CD4-positive, alpha-beta T cell treated with Interleukin-17A for 1 hour (primary cell): ENCODE measurements at regions not wholly inside any gene's neighbourhood (a gene's known extent, or its start where the extent isn't known, plus 50 kb on each side); places are given as distances from the start of the nearest gene placed in this dataset.

Source experiments
- DNase-seq: peaks from one replicate; pipeline ENCODE4 v3.0.0-alpha.2; 2020

DNA sequence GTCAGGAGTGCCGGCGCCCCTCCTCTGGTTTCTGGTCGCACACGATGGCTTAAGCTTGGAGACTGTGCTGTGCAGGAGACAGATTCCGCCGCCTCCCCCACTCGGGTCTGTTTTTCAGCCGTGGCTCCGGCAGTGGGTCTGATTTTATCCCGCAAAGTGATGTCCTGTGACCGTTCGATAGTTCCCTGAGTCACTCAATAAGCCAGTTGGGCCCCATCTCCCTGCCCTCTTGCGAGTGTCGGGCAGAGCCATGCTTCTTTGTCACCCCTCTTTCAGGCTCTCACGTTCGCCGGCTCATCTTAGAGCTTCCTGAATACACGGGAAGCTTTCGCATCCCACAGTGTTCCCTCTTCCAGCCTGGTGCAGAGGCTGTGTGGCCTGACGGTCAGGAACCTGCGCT, 127.8 kb upstream of the RFLNA start:
- no peak for DNase-seq

DNA sequence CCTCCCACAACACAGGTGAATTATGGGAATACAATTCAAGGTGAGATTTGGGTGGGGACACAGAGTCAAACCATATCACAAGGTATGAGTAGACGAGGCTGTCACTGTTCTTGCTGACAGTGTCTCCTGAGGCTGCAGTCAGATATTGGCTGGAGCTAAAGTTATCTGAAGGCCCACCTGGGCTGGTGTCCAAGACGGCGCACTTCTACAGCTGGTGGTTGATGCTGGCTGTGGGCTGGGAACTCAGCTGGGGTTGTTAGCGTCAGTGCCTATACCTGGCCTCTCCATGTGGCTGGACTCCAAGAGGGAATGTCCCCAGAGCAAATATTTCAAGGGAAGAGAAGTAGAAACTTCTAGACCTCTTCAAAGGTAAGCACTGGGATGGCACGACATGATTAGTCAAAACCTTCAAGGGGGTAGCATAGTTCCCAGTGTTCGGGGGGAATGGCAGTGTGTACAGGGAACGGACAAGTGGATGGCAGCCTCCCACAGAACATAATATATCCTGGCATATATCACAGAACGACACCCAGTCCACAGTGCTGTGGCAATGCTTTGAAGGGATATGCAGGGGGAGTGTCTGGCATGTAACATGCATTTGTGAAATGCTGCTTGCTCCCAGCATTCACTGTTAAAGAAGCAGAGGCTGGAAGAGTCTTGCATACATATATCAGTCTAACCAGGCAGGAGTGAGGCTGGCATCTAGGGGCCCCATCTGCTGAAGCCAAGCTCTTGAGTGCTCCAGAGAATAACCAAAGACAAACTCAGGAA, 126.7 kb upstream of the RFLNA start:
- DNase-seq: no peak

DNA sequence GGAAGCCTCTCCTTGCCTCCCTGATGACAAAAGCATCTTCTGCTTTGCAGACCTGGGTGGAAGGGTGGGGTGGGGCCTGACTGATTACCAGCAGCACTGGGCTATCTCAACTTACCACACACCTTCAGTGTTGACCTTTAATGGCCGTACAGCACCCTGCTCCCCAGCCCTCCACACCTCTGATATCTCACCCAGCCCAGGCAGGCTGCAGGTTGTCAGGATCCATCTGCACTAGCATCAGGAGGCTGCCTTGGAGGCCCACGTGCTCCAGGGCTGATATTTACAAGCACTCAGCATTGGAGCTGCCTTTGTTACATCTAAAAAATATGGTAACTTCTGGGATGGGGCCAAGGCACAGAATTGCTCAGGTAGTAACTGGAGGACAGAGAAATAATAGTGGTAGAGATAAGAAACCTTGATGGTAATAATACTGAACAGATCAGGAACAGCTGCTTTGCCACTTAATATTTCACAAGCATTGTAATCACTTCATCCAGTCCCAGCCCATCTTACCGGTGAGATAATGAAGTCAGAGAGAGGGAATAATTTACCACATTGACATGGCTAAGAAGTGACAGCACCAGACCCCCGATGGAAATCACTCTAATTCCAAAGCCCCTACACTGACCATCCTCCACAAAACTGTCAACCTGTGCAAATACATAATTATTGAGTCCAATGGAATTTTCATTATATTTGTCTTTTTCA, 125.2 kb upstream of the RFLNA start:
- DNase-seq: no peak

DNA sequence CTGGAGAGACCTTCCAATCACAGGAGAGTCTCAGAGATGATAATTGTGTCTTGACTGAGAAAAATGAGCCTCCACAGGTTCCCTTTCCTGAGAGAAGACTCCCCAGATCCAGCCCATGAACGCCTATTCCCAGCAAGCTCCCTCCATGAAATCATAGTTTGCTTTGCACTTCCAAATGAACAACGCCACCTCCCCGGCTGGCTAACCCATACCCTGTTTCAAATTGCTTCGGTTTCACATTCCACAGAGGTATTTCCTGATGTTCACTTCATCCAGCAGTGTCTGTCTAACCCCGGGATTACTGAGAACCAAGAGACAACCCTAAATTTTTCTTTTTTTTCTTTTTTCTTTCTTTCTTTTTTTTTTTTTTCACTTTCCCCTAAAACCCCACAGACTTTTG, 124.1 kb upstream of the RFLNA start:
- DNase-seq: no peak

DNA sequence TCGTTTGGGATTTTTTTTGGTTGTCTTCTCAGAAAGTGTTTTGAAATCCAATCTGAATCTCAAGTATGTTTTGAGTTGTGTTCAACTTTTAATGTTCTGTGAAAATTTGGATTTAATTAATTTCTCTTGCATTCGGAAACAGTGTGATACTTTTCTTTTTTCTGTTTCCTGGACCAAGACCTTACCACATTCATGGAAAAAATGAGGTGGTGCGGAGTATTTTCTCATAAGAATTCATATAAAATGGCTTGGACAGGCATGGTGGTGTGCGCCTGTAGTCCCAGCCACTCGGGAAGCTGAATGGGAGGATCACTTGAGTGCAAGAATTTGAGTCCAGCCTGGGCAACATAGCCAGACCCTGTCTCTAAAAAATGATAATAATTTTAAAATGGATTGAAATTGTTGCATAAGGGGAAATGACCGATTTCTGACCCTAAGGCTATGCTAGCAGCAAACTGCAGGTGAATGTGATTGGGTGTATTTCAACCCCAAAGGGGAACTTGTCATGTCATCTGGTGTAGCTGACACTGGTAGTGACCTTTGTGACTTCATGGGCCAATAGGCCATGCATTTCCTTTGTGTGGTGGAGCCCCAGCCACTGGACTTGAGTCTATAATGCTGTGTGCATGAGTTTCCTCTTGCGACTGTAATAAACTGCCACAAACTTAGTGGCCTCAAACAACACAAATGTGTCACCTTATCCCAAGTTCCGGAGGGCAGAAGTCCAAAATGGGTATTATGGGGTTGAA, 123.5 kb upstream of the RFLNA start:
- DNase-seq: peak; percentile 7

DNA sequence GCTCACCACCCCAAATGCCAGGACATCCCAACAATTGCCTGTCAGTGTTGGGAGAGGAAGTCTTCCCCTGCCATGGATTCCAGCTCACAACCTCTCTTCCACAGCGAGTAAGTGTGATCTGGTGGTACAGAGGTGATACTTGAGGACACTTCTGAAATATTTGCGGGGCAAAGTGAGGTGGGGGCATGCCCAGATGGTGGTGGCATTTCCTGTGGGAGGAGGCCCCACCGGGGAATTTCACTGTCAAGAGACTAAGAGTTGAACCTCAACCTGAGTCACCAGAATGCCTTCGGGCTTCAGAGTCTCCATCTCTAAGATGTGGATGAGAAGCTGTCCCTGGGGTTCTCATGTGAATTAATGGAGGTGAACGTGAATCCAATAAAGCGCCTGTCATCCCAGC, 122.3 kb upstream of the RFLNA start:
- DNase-seq: no peak

DNA sequence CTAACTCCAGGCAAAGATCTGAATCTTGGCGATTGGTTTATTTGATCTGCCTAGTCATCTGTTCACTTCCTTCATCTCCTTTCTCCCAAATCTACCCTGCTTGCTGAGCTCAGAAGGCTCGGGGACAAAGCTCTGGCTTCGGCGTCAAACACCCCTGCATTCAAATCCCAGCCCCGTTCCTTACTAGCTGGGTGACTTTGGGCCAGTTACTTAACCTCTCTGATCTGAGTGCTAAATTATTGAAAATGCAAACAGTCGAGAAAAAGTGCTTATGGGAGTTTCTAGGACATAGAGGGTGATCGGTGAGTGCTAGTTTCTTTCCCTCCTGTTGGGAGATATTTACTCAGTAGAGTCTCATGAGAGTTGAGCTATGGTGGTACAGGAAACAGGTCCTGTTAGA, 121.2 kb upstream of the RFLNA start:
- DNase-seq: no peak

DNA sequence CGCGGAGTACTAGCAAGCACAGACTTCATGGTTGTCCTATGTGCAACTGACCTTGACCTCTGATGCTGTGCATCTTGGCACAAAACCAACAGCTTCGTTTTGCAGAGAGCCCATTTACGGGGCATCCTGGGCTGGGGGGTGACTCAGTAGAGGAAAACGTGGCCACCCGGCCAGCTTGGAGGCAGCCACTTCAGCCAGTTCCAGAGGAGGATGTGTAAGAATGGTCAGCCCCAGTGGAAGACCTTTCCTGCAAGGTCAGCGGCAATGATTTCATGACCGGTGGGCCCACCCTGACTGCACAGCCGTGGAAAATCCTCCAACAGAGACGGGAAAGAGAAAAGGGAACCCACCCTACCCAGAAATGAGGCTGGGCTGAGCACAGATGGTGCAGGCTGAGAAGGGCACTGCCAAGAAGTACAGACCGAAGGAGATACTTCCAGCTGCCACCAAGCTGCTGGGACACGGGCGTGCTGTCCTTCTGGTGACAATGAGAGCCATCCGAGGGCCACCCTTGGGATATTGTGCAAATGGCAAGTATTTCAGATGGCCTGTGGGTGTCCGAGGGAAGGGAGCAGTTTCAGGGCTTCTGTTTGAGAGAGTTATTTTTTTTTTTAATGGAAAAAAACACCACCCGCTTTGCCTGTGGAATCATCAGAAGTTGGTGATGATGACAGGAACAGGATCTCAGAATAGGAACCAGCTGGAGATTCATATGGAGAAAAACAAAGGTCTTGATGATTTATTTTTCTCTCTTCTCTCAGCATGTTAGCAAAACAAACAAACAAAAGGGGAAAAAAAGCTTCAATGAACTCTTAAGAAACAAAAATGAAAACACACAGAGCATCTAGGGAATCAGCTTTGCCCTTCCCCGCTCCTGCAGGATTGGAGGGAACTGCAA, 120.2 kb upstream of the RFLNA start:
- DNase-seq: no peak

DNA sequence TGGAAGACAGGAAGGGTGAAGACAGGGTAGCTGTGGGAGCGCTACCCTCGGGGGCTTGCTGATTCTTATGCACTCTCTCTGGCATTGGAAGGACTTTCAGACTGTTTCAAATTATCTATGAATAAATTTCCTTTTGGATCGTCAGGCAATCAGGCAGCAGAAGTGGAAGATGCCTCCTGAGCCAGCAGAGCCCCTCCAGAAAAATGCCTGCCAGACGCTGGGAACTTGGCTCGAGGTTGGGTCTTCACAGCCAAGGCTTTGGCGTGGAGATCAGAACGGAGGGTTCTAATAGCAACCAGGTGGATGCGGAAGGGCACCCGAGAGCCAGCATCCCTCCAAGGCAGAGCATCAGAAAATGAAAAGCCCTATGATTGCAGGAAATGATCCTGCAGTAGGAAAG, 119.2 kb upstream of the RFLNA start:
- no peak for DNase-seq

DNA sequence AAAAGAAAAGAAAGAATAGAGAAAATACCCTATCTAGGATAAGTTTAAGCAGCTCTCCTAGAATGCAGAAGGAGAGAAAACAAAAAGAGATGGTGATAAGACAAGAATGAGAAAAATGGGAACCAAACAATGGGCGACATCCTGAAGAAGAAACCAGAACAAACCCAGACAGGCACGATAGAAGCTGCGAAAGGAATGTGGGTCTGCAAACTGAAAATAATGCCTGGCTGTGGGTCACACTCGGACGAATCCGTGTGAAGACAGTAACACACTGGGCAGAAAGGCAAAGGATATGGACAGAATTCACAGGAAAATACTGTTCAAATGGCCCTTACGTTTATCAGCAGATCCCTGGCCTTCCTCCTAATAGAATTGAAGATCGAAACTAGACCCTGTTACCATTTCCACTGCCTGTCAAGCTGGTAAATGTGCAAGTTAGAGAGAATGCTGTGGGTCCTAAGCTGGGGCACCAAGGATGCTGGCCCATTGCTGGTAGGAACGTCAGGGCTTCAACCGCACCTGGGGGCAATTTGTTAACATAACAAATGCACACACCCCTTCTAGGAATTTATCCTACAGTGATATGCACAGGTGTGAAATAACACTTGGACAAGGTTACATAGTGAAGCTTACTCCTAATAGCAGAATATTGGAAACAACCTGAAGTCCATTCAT, 117.5 kb upstream of the RFLNA start:
- DNase-seq: no peak

DNA sequence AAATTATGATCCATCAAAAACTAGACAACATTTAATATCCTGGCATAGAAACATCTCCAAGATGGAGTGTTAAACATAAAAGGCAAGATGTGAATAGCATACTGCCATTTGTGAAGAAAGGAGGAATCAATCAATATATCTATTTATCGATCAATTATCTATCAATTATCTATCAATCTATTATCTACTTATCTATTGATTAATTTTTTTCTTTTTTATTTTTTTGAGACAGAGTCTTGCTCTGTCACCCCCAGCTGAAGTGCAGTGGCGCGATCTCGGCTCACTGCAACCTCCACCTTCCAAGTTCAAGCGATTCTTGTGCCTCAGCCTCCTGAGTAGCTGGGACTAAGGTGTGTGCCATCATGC, 117.0 kb upstream of the RFLNA start:
- no peak for DNase-seq

DNA sequence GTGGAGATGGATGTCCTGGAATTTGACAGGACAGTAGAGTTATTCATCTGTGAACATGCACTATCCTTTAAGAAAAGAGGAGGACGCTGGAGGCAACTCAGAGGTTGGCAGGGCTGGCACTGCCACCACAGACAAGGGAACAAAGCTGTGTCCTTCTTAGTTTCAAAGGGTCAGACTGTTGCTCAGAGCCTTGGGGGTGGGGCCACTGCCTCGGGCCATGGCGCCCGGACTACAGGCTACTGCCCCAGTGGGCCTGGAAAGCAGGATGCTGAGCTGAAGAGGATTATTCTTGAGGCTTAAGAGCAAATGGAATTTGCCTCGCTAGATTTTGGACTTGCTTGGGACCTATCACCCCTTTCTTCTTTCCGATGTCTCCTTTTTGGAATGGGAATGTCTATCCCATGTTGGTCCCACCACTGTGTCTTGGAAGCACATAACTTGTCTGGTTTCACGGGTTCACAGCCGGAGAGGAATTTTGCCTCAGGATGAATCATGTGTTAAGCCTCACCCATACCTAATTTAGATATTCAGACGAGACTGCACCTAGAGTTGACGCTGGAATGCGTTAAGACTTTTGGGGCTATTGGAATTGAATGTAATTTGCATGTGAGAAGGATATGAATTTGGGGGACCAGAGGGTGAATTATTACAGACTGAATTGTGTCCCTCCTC, 114.8 kb upstream of the RFLNA start:
- DNase-seq: no peak

DNA sequence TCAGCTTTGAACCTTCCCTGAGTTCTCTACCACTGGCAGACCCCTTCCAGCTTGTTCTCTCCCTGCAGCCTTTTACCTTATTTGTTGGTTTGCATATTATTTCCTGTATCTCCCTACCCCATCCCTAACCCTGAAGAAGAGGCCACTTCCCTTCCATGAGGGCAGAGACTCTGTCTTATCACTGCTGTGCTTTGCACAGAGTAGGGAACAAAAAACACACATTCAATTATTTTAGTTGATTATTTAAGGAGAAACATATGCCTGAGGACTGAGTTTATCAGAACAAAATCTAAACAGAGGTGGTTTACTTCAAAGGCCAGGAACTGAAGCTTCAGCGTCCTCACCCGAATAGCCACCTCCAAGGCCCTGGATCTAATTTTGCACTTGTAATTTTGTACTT, 111.7 kb upstream of the RFLNA start:
- no peak for DNase-seq

DNA sequence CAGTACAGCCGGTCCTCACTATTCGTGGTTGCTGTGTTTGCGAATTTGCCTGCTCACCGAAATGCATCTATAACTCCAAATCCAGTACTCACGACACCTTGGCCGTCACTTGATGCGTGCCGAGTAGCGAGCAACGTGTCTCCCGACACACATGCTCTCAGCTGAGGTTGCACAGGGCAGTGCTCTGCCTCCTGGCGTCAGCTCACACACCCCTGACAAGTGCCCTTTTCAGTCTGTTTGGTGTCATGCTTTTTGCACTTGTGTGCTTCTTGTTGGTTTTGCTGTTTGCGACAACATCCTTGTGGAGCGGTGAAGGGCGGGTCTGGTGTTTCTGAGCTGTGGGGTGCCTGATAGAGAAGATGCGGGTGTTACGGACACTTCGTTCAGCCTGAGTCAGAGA, 110.4 kb upstream of the RFLNA start:
- no peak for DNase-seq

DNA sequence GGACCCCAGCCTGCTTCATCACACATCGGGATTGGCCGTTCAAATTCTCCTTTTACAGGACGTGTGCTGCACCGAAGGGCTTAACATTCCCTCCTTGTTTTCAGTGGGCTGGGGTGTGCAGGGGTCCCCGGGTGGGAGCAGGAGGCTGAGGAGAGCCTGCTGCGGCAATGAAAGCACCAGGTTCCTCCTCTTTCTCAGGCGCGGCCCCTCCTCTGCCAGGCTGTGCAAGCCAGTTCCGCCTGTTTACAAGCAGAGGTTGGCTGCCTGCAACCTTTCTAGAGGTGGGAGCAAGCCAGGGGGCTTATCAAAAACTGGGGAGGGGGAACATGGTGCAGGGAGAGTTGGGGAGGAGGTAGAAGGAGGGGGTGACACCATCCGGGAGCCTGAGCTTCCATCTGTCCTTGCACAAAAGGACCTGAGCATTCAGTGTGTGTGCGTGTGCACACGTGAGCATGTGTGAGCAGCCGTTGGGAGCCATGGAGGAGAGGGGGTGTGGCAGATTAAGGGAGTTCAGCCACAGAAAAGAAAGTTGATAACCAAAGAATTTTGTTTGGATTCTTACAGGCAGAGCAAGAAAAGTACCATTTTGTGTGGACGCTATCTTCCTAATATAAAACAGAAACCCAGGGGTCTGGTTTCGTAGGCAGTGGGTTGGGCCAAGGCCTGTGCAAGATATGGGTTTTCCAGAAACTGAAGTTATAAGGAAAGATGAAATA, 108.8 kb upstream of the RFLNA start:
- DNase-seq: no peak

DNA sequence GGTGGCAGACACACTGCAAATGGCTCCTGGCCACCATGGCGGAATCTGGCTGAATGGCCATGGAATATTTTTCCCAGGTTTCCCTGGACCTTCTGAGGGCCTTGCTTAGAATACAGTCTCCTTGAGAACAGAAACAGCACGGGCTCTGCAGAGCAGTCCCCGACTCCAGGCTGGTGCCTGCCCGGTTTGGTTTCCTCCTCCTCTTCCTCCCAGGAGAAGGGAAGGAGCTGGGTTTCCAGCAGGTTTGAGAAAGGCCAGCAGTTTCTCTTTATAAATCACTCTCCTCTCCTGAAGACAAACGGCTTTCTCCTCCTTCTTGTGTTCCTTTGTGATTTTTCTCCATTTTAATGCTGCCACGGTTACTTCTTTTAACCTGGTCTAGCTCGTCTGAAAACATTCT, 106.8 kb upstream of the RFLNA start:
- DNase-seq: no peak

DNA sequence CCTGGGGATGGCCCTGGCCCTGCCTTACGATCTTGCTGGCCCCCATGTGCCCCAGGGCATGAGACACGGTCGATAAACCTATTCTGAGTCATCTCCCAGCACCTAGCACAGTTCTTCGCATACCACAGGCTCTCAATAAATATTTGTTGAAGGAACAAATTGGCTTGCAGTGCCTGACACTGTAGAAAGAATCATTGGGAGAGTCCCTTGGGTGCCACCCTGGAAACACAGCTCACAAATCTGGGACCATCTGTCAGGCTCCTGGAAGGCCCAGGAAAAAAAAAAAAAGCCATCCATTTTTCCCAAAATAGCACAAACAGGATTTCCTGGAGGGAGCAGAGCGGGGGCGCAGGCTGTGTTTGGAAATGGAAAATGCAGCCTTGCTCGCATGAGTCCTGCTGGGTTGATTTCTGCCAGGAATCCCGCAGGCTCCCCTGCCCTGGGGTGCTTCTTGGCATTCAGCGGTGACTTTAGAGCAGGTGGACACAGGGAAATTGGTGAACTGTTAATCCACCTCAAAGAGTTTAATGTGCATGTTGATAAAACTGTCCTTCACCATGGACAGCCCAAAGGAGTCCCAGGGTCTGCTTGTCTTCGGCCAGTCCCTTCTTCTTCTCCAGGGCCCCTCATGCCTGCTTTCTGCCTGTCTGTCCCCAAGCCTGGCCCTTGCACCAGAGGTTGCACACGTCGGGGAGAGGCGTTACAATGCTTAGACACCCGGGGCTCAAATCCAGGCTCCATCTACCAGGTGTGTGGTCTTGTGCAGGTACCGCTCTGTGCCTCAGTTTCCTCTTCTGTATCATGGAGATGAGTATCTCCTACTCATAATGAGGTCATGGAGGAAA, 106.1 kb upstream of the RFLNA start:
- no peak for DNase-seq

DNA sequence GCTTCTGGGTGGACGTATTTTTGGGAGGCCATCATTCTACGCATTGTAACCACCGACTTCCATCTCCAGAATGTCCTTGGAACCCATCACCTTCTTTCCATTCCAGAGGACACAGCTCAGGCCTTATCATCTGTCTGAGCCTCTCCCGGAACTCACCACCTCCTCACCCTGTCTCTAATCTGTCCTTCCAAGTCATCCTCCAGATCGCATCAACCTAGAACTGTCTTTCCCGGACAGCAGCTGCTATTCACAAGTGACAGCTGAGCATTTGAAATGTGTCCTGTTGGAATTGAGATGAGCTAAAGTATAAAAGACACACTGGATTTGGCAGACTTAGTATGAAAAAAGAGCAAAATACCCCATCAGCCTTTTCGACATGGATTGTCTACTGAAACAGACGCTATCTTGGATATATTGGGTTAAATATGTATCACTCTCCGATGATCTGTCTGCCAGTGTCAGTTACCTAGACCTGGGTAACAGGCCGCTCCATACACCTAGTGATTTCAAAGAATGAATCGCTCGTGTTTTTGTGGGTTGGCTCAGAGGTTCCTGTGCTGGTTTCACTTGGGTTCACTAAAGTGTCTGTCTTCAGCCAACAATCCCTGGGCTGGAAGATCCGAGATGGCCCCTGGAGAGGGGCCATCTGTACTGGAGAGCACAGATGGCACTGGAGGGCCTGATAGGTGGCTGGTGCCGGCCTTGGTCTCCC, 104.4 kb upstream of the RFLNA start:
- no peak for DNase-seq

DNA sequence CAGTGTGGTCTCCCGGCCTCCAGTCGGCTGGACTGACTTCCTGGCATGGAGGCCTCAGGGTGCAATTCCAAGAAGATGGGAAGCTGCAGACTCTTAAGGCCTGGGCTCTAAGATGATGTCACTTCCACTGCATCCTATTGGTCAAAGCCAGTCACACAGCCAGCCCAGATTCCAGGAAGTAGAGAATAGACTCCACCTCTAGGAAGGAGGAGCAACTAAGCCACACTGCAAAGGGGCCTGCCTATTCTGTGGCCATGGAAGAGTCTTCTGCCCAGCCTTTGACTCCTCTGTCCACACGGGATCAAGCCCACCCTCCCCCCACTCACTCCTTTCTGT, 103.9 kb upstream of the RFLNA start:
- DNase-seq: no peak

DNA sequence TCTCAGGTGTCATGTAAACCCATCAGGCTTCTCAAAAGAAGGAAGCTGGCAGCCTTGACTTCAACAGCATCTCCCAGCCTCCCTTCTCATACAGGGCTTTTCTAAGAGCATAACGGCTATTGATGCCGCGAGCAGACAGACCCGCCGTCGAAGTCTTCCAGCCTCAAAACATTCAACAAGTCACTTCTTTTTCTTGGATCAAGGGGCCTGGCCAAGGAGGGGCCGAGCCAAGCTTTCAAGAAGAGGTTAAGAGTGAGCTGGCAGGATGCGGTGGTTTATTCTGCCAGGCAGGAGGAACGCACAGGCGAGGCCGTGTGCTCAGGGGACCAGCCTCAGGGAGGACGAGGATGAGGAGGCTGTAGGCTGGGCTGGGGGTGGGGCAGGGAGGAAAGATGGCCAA, 102.9 kb upstream of the RFLNA start:
- no peak for DNase-seq
